ENCODE measurements at regions not wholly inside any gene's neighbourhood (a gene's known extent, or its start where the extent isn't known, plus 50 kb on each side); places are given as distances from the start of the nearest gene placed in this dataset.

- intact Hi-C loops (cut with micrococcal nuclease), result no loop called here
- H3K36me3 ChIP-seq, result no peaks in the 10 kb centered on the region
- no peak overlapping the region for H3K4me3 ChIP-seq
- H3K9me3 ChIP-seq (replicated peaks), result no peaks in the 10 kb centered on the region
- H3K27me3 ChIP-seq (ENCODE audit: low read depth), result no peaks in the 10 kb centered on the region
- no peak for TF ChIP-seq CTCF (IDR thresholded peaks at IDR 0.05; ENCODE audit: borderline replicate concordance)
- no peak for DNase-seq
- no peak overlapping the region for H3K27ac ChIP-seq (replicated peaks)
- no peaks in the 10 kb centered on the region for H3K4me1 ChIP-seq
These were observed 312.9 kb downstream of the ZBBX start for GRCh38 chr3:167066977-167067786.

- Histone ChIP-seq H3K27ac (replicated peaks) (no peak overlapping the region), H3K36me3 (no peaks in the 10 kb centered on the region), H3K4me3 (no peak overlapping the region), H3K27me3 (ENCODE audit: low read depth) (no peaks in the 10 kb centered on the region), H3K9me3 (replicated peaks) (peaks cover 28% of the 10 kb centered on the region), H3K4me1 (no peaks in the 10 kb centered on the region)
- intact Hi-C loops (cut with micrococcal nuclease), result no loop called here
- TF ChIP-seq CTCF (IDR thresholded peaks at IDR 0.05; ENCODE audit: borderline replicate concordance), result no peak
- DNase-seq, result no peak
These were observed 322.5 kb downstream of the ZBBX start for GRCh38 chr3:167057581-167057980.

- Histone ChIP-seq H3K4me3 (no peak overlapping the region), H3K27me3 (ENCODE audit: low read depth) (no peaks in the 10 kb centered on the region), H3K36me3 (no peaks in the 10 kb centered on the region), H3K27ac (replicated peaks) (no peak overlapping the region), H3K9me3 (replicated peaks) (peaks cover 28% of the 10 kb centered on the region), H3K4me1 (no peaks in the 10 kb centered on the region)
- no peak for TF ChIP-seq CTCF (IDR thresholded peaks at IDR 0.05; ENCODE audit: borderline replicate concordance)
- no peak for DNase-seq
- intact Hi-C loops (cut with micrococcal nuclease), result no loop called here
These were observed 325.2 kb downstream of the ZBBX start for GRCh38 chr3:167054926-167055325.

- no peak for TF ChIP-seq CTCF (IDR thresholded peaks at IDR 0.05; ENCODE audit: borderline replicate concordance)
These were observed 328.7 kb downstream of the ZBBX start for GRCh38 chr3:167051421-167051820.

GRCh38 chr3:167033866-167034265 is 346.2 kb downstream of the ZBBX start:
- Histone ChIP-seq H3K27me3 (ENCODE audit: low read depth) (no peaks in the 10 kb centered on the region), H3K27ac (replicated peaks) (no peak overlapping the region), H3K4me1 (no peaks in the 10 kb centered on the region), H3K9me3 (replicated peaks) (no peaks in the 10 kb centered on the region), H3K36me3 (no peaks in the 10 kb centered on the region), H3K4me3 (no peak overlapping the region)
- no peak for DNase-seq
- TF ChIP-seq CTCF (IDR thresholded peaks at IDR 0.05; ENCODE audit: borderline replicate concordance), result no peak
- intact Hi-C loops (cut with micrococcal nuclease), result no loop called here

More at GRCh38 chr3:167051421-167051820, 328.7 kb downstream of the ZBBX start:
- no peak overlapping the region for H3K4me3 ChIP-seq
- no peak for DNase-seq
- no peak overlapping the region for H3K27ac ChIP-seq (replicated peaks)
- H3K27me3 ChIP-seq (ENCODE audit: low read depth), result no peaks in the 10 kb centered on the region
- intact Hi-C loops (cut with micrococcal nuclease), result no loop called here
- peaks cover 13% of the 10 kb centered on the region for H3K9me3 ChIP-seq (replicated peaks)
- no peaks in the 10 kb centered on the region for H3K4me1 ChIP-seq
- H3K36me3 ChIP-seq, result no peaks in the 10 kb centered on the region

Data from left ventricle myocardium inferior (tissue), 1 donor.